IMR-90 (cell line): ENCODE measurements at regions not wholly inside any gene's neighbourhood (a gene's known extent, or its start where the extent isn't known, plus 50 kb on each side); places are given as distances from the start of the nearest gene placed in this dataset.

ENCODE experiments used
- CEBPB ChIP-seq: IDR thresholded peaks from 2 replicates; pipeline ENCODE4 v1.6.1; 2012; ENCODE audit warnings: low read depth, low read length, improper control_type of control experiment
- CHD1 ChIP-seq: IDR thresholded peaks from 2 replicates; pipeline ENCODE4 v1.6.1; 2012; ENCODE audit warnings: low read depth, low read length, improper control_type of control experiment
- MAZ ChIP-seq: IDR thresholded peaks from 2 replicates; pipeline ENCODE4 v1.6.1; 2012; ENCODE audit warnings: low read depth, mild to moderate bottlenecking, low read length, improper control_type of control experiment, moderate library complexity, borderline replicate concordance
- POLR2A ChIP-seq: IDR thresholded peaks from 2 replicates; pipeline ENCODE4 v1.6.1; 2012; ENCODE audit warnings: mild to moderate bottlenecking, low read depth, low read length
- RAD21 ChIP-seq: IDR thresholded peaks from 2 replicates; pipeline ENCODE4 v1.6.1; 2012; ENCODE audit warnings: low read length, improper control_type of control experiment
- TF ChIP-seq, protein P1 (sequence below): conservative IDR thresholded peaks from 2 replicates; pipeline ENCODE4 v1.5.1; 2012; ENCODE audit warnings: mild to moderate bottlenecking, low read depth, low read length, improper control_type of control experiment

DNA sequence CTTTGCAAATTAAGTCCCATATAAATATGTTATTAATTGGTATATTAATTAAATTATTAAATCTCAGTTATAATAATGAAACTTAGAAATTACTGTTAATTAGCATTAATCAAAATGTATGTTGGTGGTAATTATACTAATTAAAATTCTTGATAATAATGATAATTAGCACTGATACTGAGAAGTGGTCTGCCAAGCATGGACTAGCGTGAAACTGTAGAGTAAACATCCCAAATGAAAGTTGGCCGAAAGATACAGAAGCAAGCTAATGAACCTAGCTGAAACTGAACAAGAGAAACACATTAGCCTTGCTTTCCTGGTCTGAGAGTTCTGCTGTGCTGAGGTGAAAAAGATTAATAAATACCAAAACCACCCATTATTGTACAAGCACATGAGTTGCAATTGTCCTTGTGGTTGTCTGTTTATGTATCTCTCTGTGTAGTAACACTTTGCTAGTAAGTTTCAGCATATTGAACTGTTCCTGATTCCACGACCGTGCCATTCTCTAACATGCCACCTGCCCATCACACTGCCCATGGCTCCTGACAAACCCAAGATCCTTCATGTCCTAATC is 341.8 kb downstream of the PLPP3 start:
- TF ChIP-seq, protein P1, sequence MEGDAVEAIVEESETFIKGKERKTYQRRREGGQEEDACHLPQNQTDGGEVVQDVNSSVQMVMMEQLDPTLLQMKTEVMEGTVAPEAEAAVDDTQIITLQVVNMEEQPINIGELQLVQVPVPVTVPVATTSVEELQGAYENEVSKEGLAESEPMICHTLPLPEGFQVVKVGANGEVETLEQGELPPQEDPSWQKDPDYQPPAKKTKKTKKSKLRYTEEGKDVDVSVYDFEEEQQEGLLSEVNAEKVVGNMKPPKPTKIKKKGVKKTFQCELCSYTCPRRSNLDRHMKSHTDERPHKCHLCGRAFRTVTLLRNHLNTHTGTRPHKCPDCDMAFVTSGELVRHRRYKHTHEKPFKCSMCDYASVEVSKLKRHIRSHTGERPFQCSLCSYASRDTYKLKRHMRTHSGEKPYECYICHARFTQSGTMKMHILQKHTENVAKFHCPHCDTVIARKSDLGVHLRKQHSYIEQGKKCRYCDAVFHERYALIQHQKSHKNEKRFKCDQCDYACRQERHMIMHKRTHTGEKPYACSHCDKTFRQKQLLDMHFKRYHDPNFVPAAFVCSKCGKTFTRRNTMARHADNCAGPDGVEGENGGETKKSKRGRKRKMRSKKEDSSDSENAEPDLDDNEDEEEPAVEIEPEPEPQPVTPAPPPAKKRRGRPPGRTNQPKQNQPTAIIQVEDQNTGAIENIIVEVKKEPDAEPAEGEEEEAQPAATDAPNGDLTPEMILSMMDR, result no peak
- TF ChIP-seq MAZ (no peak), POLR2A (no peak), CHD1 (no peak), CEBPB (no peak), RAD21 (no peak)
